GM13976 (cell line): ENCODE measurements at regions not wholly inside any gene's neighbourhood (a gene's known extent, or its start where the extent isn't known, plus 50 kb on each side); places are given as distances from the start of the nearest gene placed in this dataset.

Experiments used
- DNase-seq: peaks from one replicate; pipeline ENCODE4 v3.0.0; 2012; ENCODE audit warnings: low spot score
- in situ Hi-C: fragments of 300-500 bp; cut with MboI; formaldehyde crosslinking; loops from one replicate; pipeline ENCODE4 v1.12.0; 2022; ENCODE audit warnings: low sequenced_read_pairs, mixed read lengths, inconsistent platforms; ENCODE audit not compliant: unreplicated experiment
- TF ChIP-seq, protein P1 (sequence below): IDR thresholded peaks from 2 replicates; pipeline ENCODE4 v1.5.1; 2012; ENCODE audit warnings: borderline replicate concordance, mild to moderate bottlenecking; ENCODE audit not compliant: insufficient read depth; ENCODE audit errors: extremely low read depth, missing control alignments, control extremely low read depth

DNA sequence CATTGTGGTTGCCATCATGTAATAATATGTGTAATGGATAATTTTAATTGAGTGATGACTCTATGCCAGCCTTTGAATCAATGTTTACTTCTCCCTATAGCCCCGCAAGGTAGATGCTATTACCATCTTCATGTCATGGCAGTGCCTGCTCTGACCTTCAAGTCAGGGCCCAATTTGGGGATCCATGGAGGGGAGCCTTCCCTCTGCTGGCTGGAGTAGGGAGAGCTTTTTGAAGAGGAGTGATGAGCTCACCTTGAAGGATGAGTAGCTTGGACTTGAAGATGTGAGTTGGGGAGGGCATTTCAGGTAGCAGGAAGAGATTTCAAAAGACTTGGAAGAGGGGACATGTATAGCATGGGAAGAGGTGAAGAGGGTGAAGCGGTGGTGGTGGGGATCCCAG lies 189.2 kb downstream of the FOXD2 start:
- TF ChIP-seq, protein P1, sequence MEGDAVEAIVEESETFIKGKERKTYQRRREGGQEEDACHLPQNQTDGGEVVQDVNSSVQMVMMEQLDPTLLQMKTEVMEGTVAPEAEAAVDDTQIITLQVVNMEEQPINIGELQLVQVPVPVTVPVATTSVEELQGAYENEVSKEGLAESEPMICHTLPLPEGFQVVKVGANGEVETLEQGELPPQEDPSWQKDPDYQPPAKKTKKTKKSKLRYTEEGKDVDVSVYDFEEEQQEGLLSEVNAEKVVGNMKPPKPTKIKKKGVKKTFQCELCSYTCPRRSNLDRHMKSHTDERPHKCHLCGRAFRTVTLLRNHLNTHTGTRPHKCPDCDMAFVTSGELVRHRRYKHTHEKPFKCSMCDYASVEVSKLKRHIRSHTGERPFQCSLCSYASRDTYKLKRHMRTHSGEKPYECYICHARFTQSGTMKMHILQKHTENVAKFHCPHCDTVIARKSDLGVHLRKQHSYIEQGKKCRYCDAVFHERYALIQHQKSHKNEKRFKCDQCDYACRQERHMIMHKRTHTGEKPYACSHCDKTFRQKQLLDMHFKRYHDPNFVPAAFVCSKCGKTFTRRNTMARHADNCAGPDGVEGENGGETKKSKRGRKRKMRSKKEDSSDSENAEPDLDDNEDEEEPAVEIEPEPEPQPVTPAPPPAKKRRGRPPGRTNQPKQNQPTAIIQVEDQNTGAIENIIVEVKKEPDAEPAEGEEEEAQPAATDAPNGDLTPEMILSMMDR = no peak
- in situ Hi-C loops = no loop called here
- no peak for DNase-seq

DNA sequence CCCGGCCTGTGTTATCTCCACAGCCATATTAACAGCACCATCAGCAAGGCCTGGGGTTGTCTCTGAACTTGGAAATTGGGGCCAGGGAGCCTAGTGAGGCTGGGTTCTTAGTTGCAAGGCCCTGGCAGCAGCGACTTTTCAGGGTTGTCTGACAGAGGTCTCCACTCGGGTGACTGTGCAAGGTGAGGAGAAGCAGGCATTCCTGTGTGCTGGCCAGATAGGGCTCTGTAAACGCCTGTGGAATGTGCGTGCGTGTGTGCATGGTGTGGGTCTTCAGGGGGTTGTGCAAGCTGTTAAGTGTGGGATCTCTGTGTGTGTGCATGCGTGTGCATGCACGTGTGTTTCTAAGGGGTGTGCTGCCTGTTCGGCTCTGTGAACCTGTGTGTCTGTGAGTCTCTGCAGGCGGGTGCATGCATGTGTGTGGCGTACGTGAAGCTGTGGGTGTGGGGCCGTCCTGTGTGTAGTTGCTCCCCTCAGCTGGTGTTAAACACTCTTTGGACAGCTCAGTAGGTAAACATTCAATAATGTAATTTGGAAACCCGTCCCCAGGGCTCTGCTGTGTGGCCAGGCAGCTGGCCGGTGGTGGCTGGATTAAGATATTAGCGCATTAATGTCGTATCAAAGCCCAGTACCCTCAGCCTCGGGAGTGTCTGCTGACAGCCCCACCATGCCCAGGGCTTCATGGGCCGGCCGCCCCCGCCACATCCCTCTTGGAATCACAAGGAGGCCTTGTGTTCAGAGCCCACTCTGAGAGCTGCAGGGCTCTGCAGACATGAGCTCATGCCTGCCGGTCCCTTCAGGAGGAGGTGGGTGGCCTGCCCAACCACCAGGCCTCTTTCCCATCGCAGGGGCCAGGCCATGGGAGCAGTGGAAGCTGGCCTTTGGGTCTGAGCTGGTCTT lies 189.9 kb downstream of the FOXD2 start:
- in situ Hi-C loops = no loop called here

DNA sequence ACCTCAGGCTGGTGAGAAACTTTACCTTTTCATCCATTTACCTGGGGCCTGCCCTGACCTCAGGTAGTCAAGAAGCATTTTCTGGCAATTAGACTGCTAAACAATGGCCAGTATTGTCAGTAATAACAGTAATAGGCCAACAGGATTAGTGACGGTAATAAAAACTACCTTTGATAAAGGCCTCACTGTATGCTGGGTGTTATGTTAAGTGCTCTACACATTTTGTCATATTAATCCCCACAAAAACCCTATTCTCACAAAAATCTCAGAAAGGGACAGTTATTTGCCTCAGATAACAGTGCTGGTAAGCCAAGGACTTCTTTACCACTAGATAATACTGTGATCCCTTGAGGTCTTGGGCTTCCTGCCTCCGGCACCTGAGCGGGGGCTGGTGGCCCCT lies 191.4 kb downstream of the FOXD2 start:
- no peak for DNase-seq
- in situ Hi-C loops = no loop called here
- TF ChIP-seq, protein P1 = no peak

More for the DNA sequence above, 189.9 kb downstream of the FOXD2 start:
- TF ChIP-seq, protein P1 = no peak
- no peak for DNase-seq

DNA sequence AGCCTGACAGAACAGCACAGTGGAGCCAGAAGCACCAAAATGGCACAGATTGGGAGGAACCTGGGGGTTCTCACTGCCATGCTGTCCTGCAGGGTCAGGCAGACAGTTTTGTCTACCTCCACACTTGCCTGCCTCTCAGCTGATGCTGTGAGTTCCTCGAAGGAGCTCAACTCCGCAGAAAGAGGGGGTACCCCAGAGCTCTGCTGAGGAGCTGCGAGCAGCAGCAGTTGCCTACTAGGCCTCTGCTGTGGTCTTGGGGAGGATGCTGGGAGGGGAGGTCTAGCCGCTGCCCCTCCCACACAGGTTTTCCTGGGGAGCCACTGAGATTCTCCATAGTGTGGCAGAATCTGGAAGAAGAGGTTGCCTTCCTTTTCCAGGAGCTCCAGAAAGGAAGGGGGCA lies 192.5 kb downstream of the FOXD2 start:
- DNase-seq = no peak
- in situ Hi-C loops = no loop called here
- TF ChIP-seq, protein P1 = no peak

DNA sequence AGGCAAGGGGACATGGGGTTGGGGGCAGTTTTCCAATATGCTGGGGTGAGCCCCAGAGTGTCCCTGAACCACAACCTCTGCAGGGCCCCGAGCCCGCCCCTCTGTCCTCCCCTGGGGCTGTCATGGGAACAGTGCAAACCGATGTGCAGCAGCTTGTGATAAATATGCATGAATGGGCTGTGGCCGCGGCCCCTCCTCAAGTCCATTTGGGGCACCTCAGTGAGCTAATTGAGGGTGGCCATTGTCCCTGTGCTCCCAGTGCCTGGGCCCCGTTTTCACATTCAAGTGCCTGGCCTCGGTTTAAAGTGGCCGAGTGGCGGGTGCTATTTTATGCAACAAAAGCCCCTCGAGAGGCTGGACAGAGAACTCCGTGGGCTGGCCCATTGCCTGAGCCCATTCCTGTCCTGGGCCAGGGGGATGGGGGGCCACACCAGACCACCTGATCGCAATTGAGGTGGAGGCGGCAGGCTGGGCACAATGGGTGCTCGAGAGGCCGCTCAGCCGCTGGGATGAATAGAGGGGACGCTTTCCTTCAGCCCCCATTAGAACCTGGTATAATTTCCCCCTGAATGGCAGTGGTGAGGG lies 193.7 kb downstream of the FOXD2 start:
- TF ChIP-seq, protein P1 = no peak
- no peak for DNase-seq
- in situ Hi-C loops = no loop called here

DNA sequence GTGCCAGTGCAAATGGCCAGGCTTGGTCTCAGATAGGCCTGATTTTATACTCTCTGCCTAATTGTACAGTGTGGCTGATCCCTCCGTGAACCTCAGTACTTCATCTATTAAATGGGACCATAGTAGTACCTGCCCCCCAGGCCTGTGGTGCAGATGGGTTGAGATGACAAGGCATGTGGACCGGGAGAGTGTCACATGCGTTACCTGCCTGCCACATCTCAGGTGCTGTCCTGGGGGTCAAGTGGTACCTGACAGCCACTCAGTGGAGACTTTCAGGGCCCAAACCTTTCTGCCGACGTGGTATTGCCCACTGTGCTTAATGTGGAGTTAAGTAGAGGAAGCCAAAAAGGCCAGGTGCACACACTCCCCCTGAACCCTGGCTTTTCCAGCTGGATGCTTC lies 197.3 kb downstream of the FOXD2 start:
- in situ Hi-C loops = no loop called here
- DNase-seq = no peak
- TF ChIP-seq, protein P1 = no peak
